CD14-positive monocyte (primary cell): ENCODE measurements at regions not wholly inside any gene's neighbourhood (a gene's known extent, or its start where the extent isn't known, plus 50 kb on each side); places are given as distances from the start of the nearest gene placed in this dataset.

Source experiments
- DNase-seq, 3 donors: peaks; one replicate each; pipeline ENCODE4 v3.0.0-alpha.2; 2011 to 2022
- H2AFZ ChIP-seq: 2 replicates; pipeline ENCODE4 v1.6.0; 2012; ENCODE audit warnings: mild to moderate bottlenecking, low read depth, low read length, inconsistent platforms; ENCODE audit not compliant: insufficient read depth, poor library complexity, severe bottlenecking
- H3K27ac ChIP-seq, 2 donors: 1 replicate in 1 of 2; 2 replicates in 1 of 2; pipeline ENCODE4 v1.5.1; 2012 to 2013; ENCODE audit warnings: low read length in 2 of 2, control low read depth in 1 of 2, inconsistent platforms in 1 of 2, low read depth in 1 of 2, mild to moderate bottlenecking in 1 of 2
- H3K27me3 ChIP-seq, 2 donors: one replicate each; pipeline versions ENCODE4 v1.6.0 to v1.6.1; 2011 to 2013; ENCODE audit warnings: low read length in 2 of 2; ENCODE audit not compliant: control insufficient read depth in 2 of 2, insufficient read depth in 2 of 2
- H3K36me3 ChIP-seq, 2 donors: replicated peaks in 1 of 2; 1 replicate in 1 of 2; 2 replicates in 1 of 2; pipeline versions ENCODE4 v1.5.1 to v1.6.1; 2012 to 2013; ENCODE audit warnings: low read length in 2 of 2, control low read depth in 1 of 2, inconsistent platforms in 1 of 2, mild to moderate bottlenecking in 1 of 2; ENCODE audit not compliant: insufficient read depth in 2 of 2, control insufficient read depth in 1 of 2
- H3K4me1 ChIP-seq, 2 donors: 1 replicate in 1 of 2; 2 replicates in 1 of 2; pipeline versions ENCODE4 v1.5.1 to v1.6.1; 2012 to 2013; ENCODE audit warnings: low read length in 2 of 2, control low read depth in 1 of 2, inconsistent platforms in 1 of 2, mild to moderate bottlenecking in 1 of 2, moderate library complexity in 1 of 2; ENCODE audit not compliant: insufficient read depth in 2 of 2, control insufficient read depth in 1 of 2
- H3K4me2 ChIP-seq: replicated peaks from 2 replicates; pipeline ENCODE3; 2012; ENCODE audit warnings: low read length, moderate library complexity, mild to moderate bottlenecking; ENCODE audit not compliant: poor library complexity, severe bottlenecking; ENCODE audit errors: extremely low read depth
- H3K4me3 ChIP-seq, 3 experiments: fragments of 200-600 bp in 1 of 3; sonication (generic) in 1 of 3; replicated peaks in 1 of 3; 1 replicate in 2 of 3; 2 replicates in 1 of 3; pipeline ENCODE4 v1.5.1; 2011 to 2013; ENCODE audit warnings: low read length in 3 of 3, mild to moderate bottlenecking in 3 of 3, control low read depth in 2 of 3, low read depth in 2 of 3, inconsistent platforms in 1 of 3, moderate library complexity in 1 of 3
- H3K79me2 ChIP-seq: 2 replicates; pipeline ENCODE4 v1.6.0; 2012; ENCODE audit warnings: mild to moderate bottlenecking, control low read depth, inconsistent platforms, low read length, moderate library complexity; ENCODE audit not compliant: insufficient read depth
- H3K9ac ChIP-seq: 2 replicates; pipeline ENCODE4 v1.6.0; 2017; ENCODE audit warnings: low read length, mild to moderate bottlenecking; ENCODE audit not compliant: insufficient read depth, poor library complexity, severe bottlenecking
- H3K9me3 ChIP-seq, 2 donors: replicated peaks in 1 of 2; 1 replicate in 1 of 2; 2 replicates in 1 of 2; pipeline versions ENCODE4 v1.5.1 to v1.6.1; 2012 to 2013; ENCODE audit warnings: low read length in 2 of 2, control low read depth in 1 of 2; ENCODE audit not compliant: control insufficient read depth in 1 of 2, insufficient read depth in 1 of 2
- H4K20me1 ChIP-seq: 2 replicates; pipeline ENCODE4 v1.6.0; 2012; ENCODE audit warnings: mild to moderate bottlenecking, low read length, control low read depth, moderate library complexity; ENCODE audit not compliant: insufficient read depth
- H3K27ac Mint-ChIP-seq, 7 donors: one replicate each; pipeline ENCODE4 v1.8.0; 2020; ENCODE audit warnings: mild to moderate bottlenecking in 7 of 7, mixed read lengths in 7 of 7, moderate library complexity in 6 of 7, inconsistent platforms in 2 of 7
- H3K27me3 Mint-ChIP-seq, 3 donors: one replicate each; pipeline ENCODE4 v1.8.0; 2021 to 2022; ENCODE audit warnings: low read depth in 3 of 3, mild to moderate bottlenecking in 3 of 3, mixed read lengths in 3 of 3, moderate library complexity in 3 of 3, inconsistent platforms in 1 of 3
- H3K36me3 Mint-ChIP-seq, 2 donors: one replicate each; pipeline ENCODE4 v1.8.0; 2020; ENCODE audit warnings: mixed read lengths in 2 of 2, inconsistent platforms in 1 of 2, mild to moderate bottlenecking in 1 of 2
- H3K4me1 Mint-ChIP-seq: one replicate; pipeline ENCODE4 v1.8.0; 2020; ENCODE audit warnings: mild to moderate bottlenecking, mixed read lengths
- H3K4me3 Mint-ChIP-seq, 2 donors: one replicate each; pipeline ENCODE4 v1.8.0; 2020; ENCODE audit warnings: mild to moderate bottlenecking in 2 of 2, mixed read lengths in 2 of 2, moderate library complexity in 1 of 2
- H3K9me3 Mint-ChIP-seq, 7 donors: one replicate each; pipeline ENCODE4 v1.8.0; 2020 to 2022; ENCODE audit warnings: mixed read lengths in 7 of 7, mild to moderate bottlenecking in 6 of 7, moderate library complexity in 6 of 7, inconsistent platforms in 2 of 7
- WGBS: methylation state at CpG from one replicate; pipeline ENCODE4 v1.1.5; 2013; ENCODE audit warnings: missing lambda C conversion rate; ENCODE audit not compliant: insufficient coverage; 5-methylcytosine and 5-hydroxymethylcytosine counted together
- intact Hi-C, 2 donors: fragments of 100-400 bp; cut with micrococcal nuclease; formaldehyde crosslinking; loops; one replicate each; pipeline versions ENCODE4 v1.15.0 to v1.15.1; 2023
- TF ChIP-seq, protein P1 (sequence below): fragments of 200-600 bp; IDR thresholded peaks from one replicate; pipeline ENCODE4 v1.8.0; 2022; ENCODE audit warnings: antibody characterized with exemption, mild to moderate bottlenecking

- H3K36me3 Mint-ChIP-seq, result no peaks in the 10 kb centered on the region
- H4K20me1 ChIP-seq, result no peaks in the 10 kb centered on the region
- H3K27me3 ChIP-seq, result no peaks in the 10 kb centered on the region
- H3K4me2 ChIP-seq, result no peak overlapping the region
- no peaks in the 10 kb centered on the region for H3K36me3 ChIP-seq
- TF ChIP-seq, protein P1, sequence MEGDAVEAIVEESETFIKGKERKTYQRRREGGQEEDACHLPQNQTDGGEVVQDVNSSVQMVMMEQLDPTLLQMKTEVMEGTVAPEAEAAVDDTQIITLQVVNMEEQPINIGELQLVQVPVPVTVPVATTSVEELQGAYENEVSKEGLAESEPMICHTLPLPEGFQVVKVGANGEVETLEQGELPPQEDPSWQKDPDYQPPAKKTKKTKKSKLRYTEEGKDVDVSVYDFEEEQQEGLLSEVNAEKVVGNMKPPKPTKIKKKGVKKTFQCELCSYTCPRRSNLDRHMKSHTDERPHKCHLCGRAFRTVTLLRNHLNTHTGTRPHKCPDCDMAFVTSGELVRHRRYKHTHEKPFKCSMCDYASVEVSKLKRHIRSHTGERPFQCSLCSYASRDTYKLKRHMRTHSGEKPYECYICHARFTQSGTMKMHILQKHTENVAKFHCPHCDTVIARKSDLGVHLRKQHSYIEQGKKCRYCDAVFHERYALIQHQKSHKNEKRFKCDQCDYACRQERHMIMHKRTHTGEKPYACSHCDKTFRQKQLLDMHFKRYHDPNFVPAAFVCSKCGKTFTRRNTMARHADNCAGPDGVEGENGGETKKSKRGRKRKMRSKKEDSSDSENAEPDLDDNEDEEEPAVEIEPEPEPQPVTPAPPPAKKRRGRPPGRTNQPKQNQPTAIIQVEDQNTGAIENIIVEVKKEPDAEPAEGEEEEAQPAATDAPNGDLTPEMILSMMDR, result no peak
- no peaks in the 10 kb centered on the region for H3K4me1 Mint-ChIP-seq
- intact Hi-C loops, result no loop called here
- no peak overlapping the region for H2AFZ ChIP-seq
- no peak overlapping the region for H3K4me3 ChIP-seq
- no peaks in the 10 kb centered on the region for H3K9me3 ChIP-seq
- no CpG with 5 or more reads among the region's 2 CpGs for WGBS
- no peaks in the 10 kb centered on the region for H3K4me1 ChIP-seq
- H3K27ac Mint-ChIP-seq, result no peak overlapping the region
- DNase-seq, result no peak
- H3K9ac ChIP-seq, result no peak overlapping the region
- no peaks in the 10 kb centered on the region for H3K79me2 ChIP-seq
- H3K27me3 Mint-ChIP-seq, result no peaks in the 10 kb centered on the region
- H3K4me3 Mint-ChIP-seq, result no peak overlapping the region
- no peak overlapping the region for H3K27ac ChIP-seq
- peaks cover 0 to 3% (median 0%) of the 10 kb centered on the region in 7 donors for H3K9me3 Mint-ChIP-seq
Measured at GRCh38 chrX:25941087-25941486, 197.1 kb upstream of the MAGEB18 start.

DNA sequence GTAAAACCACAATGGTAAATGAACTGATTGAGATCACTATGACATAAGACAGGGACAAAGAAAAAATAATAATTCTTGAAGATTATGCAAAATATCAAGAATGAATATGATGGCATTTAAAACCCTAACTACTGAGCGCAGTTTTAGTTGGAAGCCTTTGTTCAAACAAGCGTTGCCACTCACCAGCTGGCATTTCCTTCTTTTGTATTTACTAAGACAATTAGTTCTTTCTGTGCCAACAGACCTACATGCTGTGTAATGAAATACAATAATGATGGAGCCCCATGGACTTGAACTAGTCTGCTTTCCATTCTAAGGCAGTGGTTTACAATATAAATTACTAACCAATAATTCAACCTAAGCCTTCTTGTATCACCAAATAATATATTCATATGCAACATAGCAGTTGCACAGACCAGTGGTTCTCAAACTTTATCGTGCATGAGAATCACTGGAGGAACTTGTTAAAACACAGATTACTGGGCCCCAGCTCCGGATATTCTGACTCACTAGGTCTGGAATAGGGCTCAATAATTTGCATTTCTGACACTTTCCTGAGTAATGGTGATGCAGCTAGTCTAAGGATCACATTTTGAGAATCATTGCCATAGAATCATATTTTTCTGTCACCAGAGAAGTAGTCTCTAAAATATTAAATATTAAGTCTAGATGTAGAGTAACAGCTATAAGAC, 196.4 kb upstream of the MAGEB18 start:
- H2AFZ ChIP-seq, result no peak overlapping the region
- H3K27me3 Mint-ChIP-seq, result no peaks in the 10 kb centered on the region
- WGBS, result no CpG with 5 or more reads among the region's 4 CpGs
- no peaks in the 10 kb centered on the region for H3K9me3 ChIP-seq
- intact Hi-C loops, result no loop called here
- TF ChIP-seq, protein P1, result no peak
- DNase-seq, result no peak
- H4K20me1 ChIP-seq, result no peaks in the 10 kb centered on the region
- H3K27ac ChIP-seq, result no peak overlapping the region
- H3K36me3 ChIP-seq, result no peaks in the 10 kb centered on the region
- no peaks in the 10 kb centered on the region for H3K4me1 ChIP-seq
- no peak overlapping the region for H3K27ac Mint-ChIP-seq
- H3K4me2 ChIP-seq, result no peak overlapping the region
- H3K4me1 Mint-ChIP-seq, result no peaks in the 10 kb centered on the region
- H3K4me3 ChIP-seq, result no peak overlapping the region
- no peak overlapping the region for H3K9ac ChIP-seq
- H3K9me3 Mint-ChIP-seq, result peaks cover 0 to 3% (median 0%) of the 10 kb centered on the region in 7 donors
- H3K79me2 ChIP-seq, result no peaks in the 10 kb centered on the region
- no peaks in the 10 kb centered on the region for H3K36me3 Mint-ChIP-seq
- H3K4me3 Mint-ChIP-seq, result no peak overlapping the region
- H3K27me3 ChIP-seq, result no peaks in the 10 kb centered on the region
